ENCODE measurements at regions not wholly inside any gene's neighbourhood (a gene's known extent, or its start where the extent isn't known, plus 50 kb on each side); places are given as distances from the start of the nearest gene placed in this dataset.

DNA sequence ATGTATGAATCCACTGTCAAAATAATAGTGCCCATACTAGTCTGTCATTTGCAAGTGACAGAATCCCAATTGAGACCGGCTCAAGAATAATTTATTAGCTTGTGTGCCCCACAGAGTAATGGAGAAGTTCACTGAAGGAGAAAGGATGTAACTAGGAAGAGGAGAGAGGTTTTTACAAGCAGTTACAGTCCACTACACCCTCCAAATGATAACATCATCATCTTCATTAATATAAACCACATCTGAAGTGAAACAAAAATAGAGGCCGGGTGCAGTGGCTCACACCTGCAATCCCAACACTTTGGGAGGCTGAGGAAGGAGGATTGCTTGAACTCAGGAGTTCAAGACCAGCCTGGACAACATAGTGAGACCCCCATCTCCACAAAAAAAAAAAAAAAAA lies 226.8 kb downstream of the SKIDA1 start:
- no peak overlapping the region for H3K9ac ChIP-seq (ENCODE audit: insufficient read depth in 1 of 2, low read length in 2 of 2)
- DNase-seq: no peak
- no peak for ATAC-seq (ENCODE audit: insufficient read depth, low FRiP score)
- TF ChIP-seq, protein P1, sequence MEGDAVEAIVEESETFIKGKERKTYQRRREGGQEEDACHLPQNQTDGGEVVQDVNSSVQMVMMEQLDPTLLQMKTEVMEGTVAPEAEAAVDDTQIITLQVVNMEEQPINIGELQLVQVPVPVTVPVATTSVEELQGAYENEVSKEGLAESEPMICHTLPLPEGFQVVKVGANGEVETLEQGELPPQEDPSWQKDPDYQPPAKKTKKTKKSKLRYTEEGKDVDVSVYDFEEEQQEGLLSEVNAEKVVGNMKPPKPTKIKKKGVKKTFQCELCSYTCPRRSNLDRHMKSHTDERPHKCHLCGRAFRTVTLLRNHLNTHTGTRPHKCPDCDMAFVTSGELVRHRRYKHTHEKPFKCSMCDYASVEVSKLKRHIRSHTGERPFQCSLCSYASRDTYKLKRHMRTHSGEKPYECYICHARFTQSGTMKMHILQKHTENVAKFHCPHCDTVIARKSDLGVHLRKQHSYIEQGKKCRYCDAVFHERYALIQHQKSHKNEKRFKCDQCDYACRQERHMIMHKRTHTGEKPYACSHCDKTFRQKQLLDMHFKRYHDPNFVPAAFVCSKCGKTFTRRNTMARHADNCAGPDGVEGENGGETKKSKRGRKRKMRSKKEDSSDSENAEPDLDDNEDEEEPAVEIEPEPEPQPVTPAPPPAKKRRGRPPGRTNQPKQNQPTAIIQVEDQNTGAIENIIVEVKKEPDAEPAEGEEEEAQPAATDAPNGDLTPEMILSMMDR (IDR thresholded peaks at IDR 0.05; ENCODE audit: control extremely low read depth, extremely low read depth): no peak
- no peak overlapping the region for H3K27ac ChIP-seq (ENCODE audit: low read depth in 1 of 2, low read length in 1 of 2)
- H3K4me1 ChIP-seq (ENCODE audit: control insufficient read depth in 5 of 5, insufficient read depth in 5 of 5, low read length in 5 of 5): peaks cover 0 to 5% (median 0%) of the 10 kb centered on the region in 5 donors
- no peaks in the 10 kb centered on the region for H3K27me3 ChIP-seq (ENCODE audit: control insufficient read depth in 3 of 3, insufficient read depth in 3 of 3, low read length in 2 of 3)
- H3K36me3 ChIP-seq (ENCODE audit: control insufficient read depth in 4 of 4, insufficient read depth in 4 of 4, low read length in 4 of 4): no peaks in the 10 kb centered on the region
- 85 to 87% methylated on average over 2 of the region's 2 CpGs for WGBS, 2 donors
- H3K4me3 ChIP-seq: no peak overlapping the region
- no peaks in the 10 kb centered on the region for H3K9me3 ChIP-seq (ENCODE audit: control insufficient read depth in 4 of 4, insufficient read depth in 3 of 4, low read length in 3 of 4)

DNA sequence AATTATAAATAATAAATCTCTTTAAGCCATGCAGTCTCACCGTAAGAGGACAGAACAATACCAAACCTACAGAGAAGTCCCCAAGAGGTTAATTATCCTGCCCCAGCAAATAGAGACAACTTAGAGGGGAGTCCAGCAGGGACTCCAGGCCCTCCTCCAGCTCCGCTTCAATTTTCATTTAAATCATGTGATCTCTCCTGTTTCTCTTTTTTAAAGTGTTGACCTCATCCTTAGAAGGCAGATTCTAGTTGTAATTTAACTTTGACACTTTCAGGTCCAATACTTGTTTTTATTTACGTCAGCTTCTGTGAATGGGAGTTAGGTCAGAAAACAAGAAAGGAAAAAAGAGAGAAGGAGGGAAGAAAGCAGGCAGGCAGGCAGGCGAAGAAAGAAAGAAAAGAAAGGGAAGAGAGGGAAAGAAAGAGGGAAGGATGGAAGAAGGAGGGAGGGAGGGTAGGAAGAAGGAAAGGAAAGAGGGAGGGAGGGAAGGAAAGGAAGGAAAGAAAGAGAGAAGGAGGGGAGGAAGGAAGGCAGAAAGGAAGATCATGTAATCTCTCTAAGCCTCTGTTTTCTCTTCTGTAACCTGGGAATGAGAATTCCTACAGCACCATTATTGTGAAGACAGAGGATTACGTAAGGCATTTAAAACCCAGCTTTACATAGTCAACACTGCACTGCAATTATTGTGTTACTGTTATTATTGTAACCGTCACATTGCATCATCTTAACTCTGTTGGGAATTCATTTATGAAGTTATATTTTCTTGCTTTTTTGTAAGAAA lies 227.7 kb downstream of the SKIDA1 start:
- Histone ChIP-seq H3K4me3 (no peak overlapping the region), H3K9ac (ENCODE audit: insufficient read depth in 1 of 2, low read length in 2 of 2) (no peak overlapping the region), H3K9me3 (ENCODE audit: control insufficient read depth in 4 of 4, insufficient read depth in 3 of 4, low read length in 3 of 4) (no peaks in the 10 kb centered on the region)

DNA sequence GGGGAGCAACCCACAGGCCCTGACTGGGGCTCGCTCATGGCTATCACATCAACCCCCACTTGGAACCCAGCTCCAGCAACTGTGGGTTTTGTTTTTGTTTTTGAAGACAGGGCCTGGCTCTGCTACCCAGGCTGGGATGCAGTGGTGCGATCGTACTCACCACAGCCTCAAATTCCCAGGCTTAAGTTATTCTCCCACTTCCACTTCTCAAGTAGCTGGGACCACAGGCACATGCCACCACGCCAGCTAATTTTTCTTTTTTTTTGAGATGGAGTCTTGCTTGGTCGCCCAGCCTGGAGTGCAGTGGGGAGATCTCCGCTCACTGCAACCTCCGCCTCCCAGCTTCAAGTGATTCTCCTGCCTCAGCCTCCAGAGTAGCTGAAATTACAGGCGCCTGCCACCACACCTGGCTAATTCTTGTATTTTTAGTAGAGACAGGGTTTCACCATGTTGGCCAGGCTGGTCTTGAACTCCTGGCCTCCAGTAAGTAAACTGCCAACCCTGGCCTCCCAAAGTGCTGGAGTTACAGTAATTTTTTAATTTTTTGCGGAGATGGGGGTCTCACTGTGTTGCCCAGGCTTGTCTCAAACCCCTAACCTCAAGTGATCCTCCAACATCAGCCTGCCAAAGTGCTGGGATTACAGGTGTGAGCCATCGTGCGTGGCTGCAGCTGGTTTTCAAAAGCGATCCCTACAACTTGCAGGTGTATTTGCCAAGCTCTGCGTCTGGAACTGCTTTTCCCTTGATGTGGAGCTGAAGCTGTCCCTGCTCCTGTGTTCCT lies 228.7 kb downstream of the SKIDA1 start:
- H3K27ac ChIP-seq (ENCODE audit: low read depth in 1 of 2, low read length in 1 of 2): no peak overlapping the region
- ATAC-seq (ENCODE audit: insufficient read depth, low FRiP score) (no peak), DNase-seq (no peak)
- no peak overlapping the region for H3K9ac ChIP-seq (ENCODE audit: insufficient read depth in 1 of 2, low read length in 2 of 2)
- WGBS, 2 donors: 95 to 96% methylated on average over 13 of the region's 13 CpGs
- peaks cover 0 to 22% (median 3%) of the 10 kb centered on the region in 5 donors for H3K4me1 ChIP-seq (ENCODE audit: control insufficient read depth in 5 of 5, insufficient read depth in 5 of 5, low read length in 5 of 5)
- TF ChIP-seq, protein P1 (IDR thresholded peaks at IDR 0.05; ENCODE audit: control extremely low read depth, extremely low read depth): no peak
- H3K4me3 ChIP-seq: no peak overlapping the region
- H3K27me3 ChIP-seq (ENCODE audit: control insufficient read depth in 3 of 3, insufficient read depth in 3 of 3, low read length in 2 of 3): no peaks in the 10 kb centered on the region
- no peaks in the 10 kb centered on the region for H3K36me3 ChIP-seq (ENCODE audit: control insufficient read depth in 4 of 4, insufficient read depth in 4 of 4, low read length in 4 of 4)
- no peaks in the 10 kb centered on the region for H3K9me3 ChIP-seq (ENCODE audit: control insufficient read depth in 4 of 4, insufficient read depth in 3 of 4, low read length in 3 of 4)

More for the DNA sequence above, 227.7 kb downstream of the SKIDA1 start:
- DNase-seq (peak in 1 of 3 donors; percentile 33), ATAC-seq (ENCODE audit: insufficient read depth, low FRiP score) (no peak)
- Histone ChIP-seq H3K27ac (ENCODE audit: low read depth in 1 of 2, low read length in 1 of 2) (no peak overlapping the region), H3K36me3 (ENCODE audit: control insufficient read depth in 4 of 4, insufficient read depth in 4 of 4, low read length in 4 of 4) (no peaks in the 10 kb centered on the region), H3K4me1 (ENCODE audit: control insufficient read depth in 5 of 5, insufficient read depth in 5 of 5, low read length in 5 of 5) (peaks cover 0 to 14% (median 3%) of the 10 kb centered on the region in 5 donors), H3K27me3 (ENCODE audit: control insufficient read depth in 3 of 3, insufficient read depth in 3 of 3, low read length in 2 of 3) (no peaks in the 10 kb centered on the region)
- 84% methylated on average over 6 of the region's 6 CpGs for WGBS, 2 donors
- TF ChIP-seq, protein P1 (IDR thresholded peaks at IDR 0.05; ENCODE audit: control extremely low read depth, extremely low read depth): no peak

Measured in lung (tissue), 11 donors.